ENCODE measurements at regions not wholly inside any gene's neighbourhood (a gene's known extent, or its start where the extent isn't known, plus 50 kb on each side); places are given as distances from the start of the nearest gene placed in this dataset.
"Not testable (repeated sequence)": the region's sequence is repeated elsewhere in the genome, so short reads cannot be mapped to it uniquely, and the experiment has no call there.

DNA sequence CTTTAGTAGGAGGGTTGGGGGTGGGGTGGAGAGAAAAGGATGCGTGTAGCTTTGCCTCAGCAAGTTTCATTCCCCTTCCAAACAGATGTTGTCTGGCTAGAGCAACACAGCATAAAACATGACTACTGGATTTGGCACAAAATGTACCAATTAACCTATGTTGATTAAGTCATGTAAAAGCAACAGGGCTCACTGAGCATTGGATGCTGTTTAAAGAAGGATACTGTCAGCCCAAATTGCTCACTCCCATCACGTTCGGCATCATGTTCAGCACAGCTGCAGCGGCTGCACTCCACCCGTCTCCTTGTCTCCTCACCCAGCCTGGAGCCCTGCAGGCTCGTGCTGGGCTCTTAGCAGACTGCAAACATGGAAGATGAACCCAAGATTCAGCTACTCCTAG lies 77.5 kb downstream of the DLEU7 start:
- no peaks in the 10 kb centered on the region for H3K9me3 ChIP-seq (ENCODE audit: control insufficient read depth in 2 of 2, insufficient read depth in 1 of 2, low read depth in 1 of 2, low read length in 1 of 2)
- no peak for DNase-seq
- no peaks in the 10 kb centered on the region for H3K36me3 ChIP-seq (ENCODE audit: control insufficient read depth in 3 of 3, insufficient read depth in 2 of 3, low read depth in 1 of 3, low read length in 3 of 3)
- no peak overlapping the region for H3K27ac ChIP-seq (ENCODE audit: low read depth in 1 of 3, low read length in 2 of 3)
- no peak for FAIRE-seq
- H3K4me3 ChIP-seq (ENCODE audit: low read depth in 1 of 3, low read length in 3 of 3): no peak overlapping the region
- H3K27me3 ChIP-seq (ENCODE audit: control insufficient read depth in 3 of 3, insufficient read depth in 3 of 3, low read length in 3 of 3): no peaks in the 10 kb centered on the region
- no peaks in the 10 kb centered on the region for H3K4me1 ChIP-seq (ENCODE audit: control insufficient read depth in 3 of 3, insufficient read depth in 2 of 3, low read depth in 1 of 3, low read length in 2 of 3)
- WGBS, 3 donors: 67 to 75% (median 71%) methylated on average over 6 of the region's 6 CpGs

DNA sequence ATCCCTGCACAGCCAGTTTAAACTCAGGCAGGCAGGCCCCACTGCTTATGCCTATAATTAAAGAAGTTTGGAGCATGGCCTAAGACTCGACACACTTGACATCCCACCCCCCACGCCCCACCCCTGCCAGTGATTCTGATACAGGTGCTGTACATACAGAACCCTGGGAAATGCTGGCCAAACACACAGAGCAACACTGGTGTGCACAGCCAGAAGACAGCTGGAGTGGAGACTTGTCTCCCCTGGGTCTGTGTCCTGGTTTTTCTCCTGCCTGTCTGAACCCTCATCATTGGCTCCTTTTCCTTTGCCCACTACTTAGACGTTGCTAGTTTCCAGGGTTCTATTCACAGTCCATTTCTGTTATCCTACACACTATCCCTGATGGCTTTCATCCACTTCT lies 76.8 kb downstream of the DLEU7 start:
- Histone ChIP-seq H3K27me3 (ENCODE audit: control insufficient read depth in 3 of 3, insufficient read depth in 3 of 3, low read length in 3 of 3) (no peaks in the 10 kb centered on the region), H3K9me3 (ENCODE audit: control insufficient read depth in 2 of 2, insufficient read depth in 1 of 2, low read depth in 1 of 2, low read length in 1 of 2) (no peaks in the 10 kb centered on the region), H3K4me1 (ENCODE audit: control insufficient read depth in 3 of 3, insufficient read depth in 2 of 3, low read depth in 1 of 3, low read length in 2 of 3) (no peaks in the 10 kb centered on the region), H3K36me3 (ENCODE audit: control insufficient read depth in 3 of 3, insufficient read depth in 2 of 3, low read depth in 1 of 3, low read length in 3 of 3) (no peaks in the 10 kb centered on the region), H3K27ac (ENCODE audit: low read depth in 1 of 3, low read length in 2 of 3) (no peak overlapping the region), H3K4me3 (ENCODE audit: low read depth in 1 of 3, low read length in 3 of 3) (no peak overlapping the region)
- FAIRE-seq (no peak), DNase-seq (no peak)
- WGBS, 3 donors: 71 to 78% (median 76%) methylated on average over 3 of the region's 3 CpGs

DNA sequence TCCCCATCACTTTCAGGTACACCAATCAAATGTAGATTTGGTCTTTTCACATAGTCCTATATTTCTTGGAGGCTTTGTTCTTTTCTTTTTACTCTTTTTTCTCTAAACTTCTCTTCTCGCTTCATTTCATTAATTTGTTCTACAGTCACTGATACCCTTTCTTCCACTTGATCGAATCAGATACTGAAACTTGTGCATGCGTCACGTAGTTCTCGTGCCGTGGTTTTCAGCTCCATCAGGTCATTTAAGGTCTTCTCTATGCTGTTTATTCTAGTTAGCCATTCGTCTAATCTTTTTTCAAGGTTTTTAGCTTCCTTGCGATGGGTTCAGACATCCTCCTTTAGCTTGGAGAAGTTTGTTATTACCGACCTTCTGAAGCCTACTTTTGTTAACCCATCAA lies 70.6 kb downstream of the DLEU7 start:
- WGBS, 3 donors: 87 to 91% (median 87%) methylated on average over 9 of the region's 9 CpGs
- H3K4me3 ChIP-seq (ENCODE audit: low read depth in 1 of 3, low read length in 3 of 3); H3K36me3 ChIP-seq (ENCODE audit: control insufficient read depth in 3 of 3, insufficient read depth in 2 of 3, low read depth in 1 of 3, low read length in 3 of 3); H3K27me3 ChIP-seq (ENCODE audit: control insufficient read depth in 3 of 3, insufficient read depth in 3 of 3, low read length in 3 of 3); H3K27ac ChIP-seq (ENCODE audit: low read depth in 1 of 3, low read length in 2 of 3); H3K4me1 ChIP-seq (ENCODE audit: control insufficient read depth in 3 of 3, insufficient read depth in 2 of 3, low read depth in 1 of 3, low read length in 2 of 3); DNase-seq; FAIRE-seq: not testable (repeated sequence)
- peaks cover 0 to 11% of the 10 kb centered on the region in 2 donors for H3K9me3 ChIP-seq (ENCODE audit: control insufficient read depth in 2 of 2, insufficient read depth in 1 of 2, low read depth in 1 of 2, low read length in 1 of 2)
